SK-N-SH treated with all-trans-retinoic acid at 6 μM for 48 hours (cell line): ENCODE measurements at regions not wholly inside any gene's neighbourhood (a gene's known extent, or its start where the extent isn't known, plus 50 kb on each side); places are given as distances from the start of the nearest gene placed in this dataset.

Source experiments
- ATAC-seq: fragments of 200-7000 bp; cut with Tn5 transposase; 3 replicates; pipeline ENCODE4 v1.9.1; 2020; ENCODE audit warnings: mild to moderate bottlenecking, moderate library complexity
- ARNTL ChIP-seq: fragments of 450-650 bp; formaldehyde crosslinking; IDR thresholded peaks from 2 replicates; pipeline ENCODE4 v1.5.0; 2020; ENCODE audit warnings: low read depth, mild to moderate bottlenecking, moderate library complexity, borderline replicate concordance
- BACH2 ChIP-seq: fragments of 250-450 bp; sonication (Bioruptor Pico); IDR thresholded peaks from 2 replicates; pipeline ENCODE4 v1.9.0; 2021; ENCODE audit warnings: mild to moderate bottlenecking, borderline replicate concordance
- CSDC2 ChIP-seq: fragments of 250-450 bp; sonication (Bioruptor Pico); IDR thresholded peaks from 2 replicates; pipeline ENCODE4 v1.5.0; 2020; ENCODE audit warnings: mild to moderate bottlenecking, moderate library complexity
- CSRNP3 ChIP-seq: fragments of 250-450 bp; sonication (Bioruptor Pico); IDR thresholded peaks from 2 replicates; pipeline ENCODE4 v1.5.1; 2021; ENCODE audit warnings: mild to moderate bottlenecking, moderate library complexity
- ESRRG ChIP-seq: fragments of 250-450 bp; sonication (Bioruptor Pico); IDR thresholded peaks from 2 replicates; pipeline ENCODE4 v1.6.1; 2021; ENCODE audit warnings: mild to moderate bottlenecking
- GLIS3 ChIP-seq: fragments of 250-450 bp; sonication (Bioruptor Pico); IDR thresholded peaks from 2 replicates; pipeline ENCODE4 v1.5.0; 2020; ENCODE audit warnings: mild to moderate bottlenecking, moderate library complexity
- ISL1 ChIP-seq: fragments of 250-450 bp; sonication (Bioruptor Pico); IDR thresholded peaks from 2 replicates; pipeline ENCODE4 v2.1.2; 2022; ENCODE audit warnings: mild to moderate bottlenecking, moderate library complexity
- OSR1 ChIP-seq: fragments of 250-450 bp; sonication (Bioruptor Pico); IDR thresholded peaks from 2 replicates; pipeline ENCODE4 v1.8.0; 2022; ENCODE audit warnings: moderate library complexity, mild to moderate bottlenecking, inconsistent platforms
- PPARA ChIP-seq: fragments of 250-450 bp; sonication (Bioruptor Pico); IDR thresholded peaks from 2 replicates; pipeline ENCODE4 v1.5.0; 2020; ENCODE audit warnings: mild to moderate bottlenecking, borderline replicate concordance
- RARB ChIP-seq: fragments of 250-450 bp; sonication (Bioruptor Pico); IDR thresholded peaks from 2 replicates; pipeline ENCODE4 v1.8.0; 2021; ENCODE audit warnings: mild to moderate bottlenecking, moderate library complexity
- SNAI2 ChIP-seq: fragments of 250-450 bp; sonication (Bioruptor Pico); IDR thresholded peaks from 2 replicates; pipeline ENCODE4 v1.5.0; 2020; ENCODE audit warnings: mild to moderate bottlenecking, moderate library complexity
- TCF4 ChIP-seq: fragments of 250-450 bp; sonication (Bioruptor Pico); IDR thresholded peaks from 2 replicates; pipeline ENCODE4 v1.8.0; 2021; ENCODE audit warnings: mild to moderate bottlenecking, moderate library complexity, borderline replicate concordance
- ZC3H10 ChIP-seq: fragments of 250-450 bp; sonication (Bioruptor Pico); IDR thresholded peaks from 2 replicates; pipeline ENCODE4 v1.5.1; 2021; ENCODE audit warnings: mild to moderate bottlenecking, moderate library complexity
- ZFP3 ChIP-seq: fragments of 250-450 bp; sonication (Bioruptor Pico); IDR thresholded peaks from 2 replicates; pipeline ENCODE4 v1.5.0; 2020; ENCODE audit warnings: mild to moderate bottlenecking, moderate library complexity
- ZFP30 ChIP-seq: fragments of 450-650 bp; formaldehyde crosslinking; IDR thresholded peaks from 2 replicates; pipeline ENCODE4 v1.5.0; 2022; ENCODE audit warnings: mild to moderate bottlenecking, moderate library complexity
- ZNF565 ChIP-seq: fragments of 450-650 bp; formaldehyde crosslinking; conservative IDR thresholded peaks from 2 replicates; pipeline ENCODE4 v1.5.0; 2020; ENCODE audit warnings: low read depth, mild to moderate bottlenecking, moderate library complexity
- ZNF70 ChIP-seq: fragments of 450-650 bp; formaldehyde crosslinking; IDR thresholded peaks from 2 replicates; pipeline ENCODE4 v1.5.0; 2020; ENCODE audit warnings: mild to moderate bottlenecking, moderate library complexity
- ZNF8 ChIP-seq: fragments of 450-650 bp; formaldehyde crosslinking; IDR thresholded peaks from 2 replicates; pipeline ENCODE4 v1.5.0; 2020; ENCODE audit warnings: mild to moderate bottlenecking, moderate library complexity
- TF ChIP-seq, protein P1 (sequence below): fragments of 250-450 bp; sonication (Bioruptor Pico); IDR thresholded peaks from 2 replicates; pipeline ENCODE4 v1.5.0; 2020; ENCODE audit warnings: mild to moderate bottlenecking, moderate library complexity
- TF ChIP-seq, protein P2 (sequence below): fragments of 250-450 bp; sonication (Bioruptor Pico); IDR thresholded peaks from 2 replicates; pipeline ENCODE4 v1.8.0; 2021; ENCODE audit warnings: low read depth, mild to moderate bottlenecking, moderate library complexity, borderline replicate concordance
- TF ChIP-seq, protein P3 (sequence below): fragments of 250-450 bp; sonication (Bioruptor Pico); IDR thresholded peaks from 2 replicates; pipeline ENCODE4 v1.5.1; 2020; ENCODE audit warnings: low read depth, mild to moderate bottlenecking, moderate library complexity
- TF ChIP-seq, protein P4 (sequence below): fragments of 250-450 bp; sonication (Bioruptor Pico); IDR thresholded peaks from 2 replicates; pipeline ENCODE4 v1.8.0; 2020; ENCODE audit warnings: mild to moderate bottlenecking, moderate library complexity, borderline replicate concordance

- no peak for ATAC-seq
- TF ChIP-seq ESRRG (CRISPR knock-in tag) (no peak), SNAI2 (CRISPR knock-in tag) (no peak), ZFP30 (CRISPR knock-in tag) (no peak), OSR1 (no peak), CSRNP3 (CRISPR knock-in tag) (no peak), ARNTL (CRISPR knock-in tag) (no peak), CSDC2 (CRISPR knock-in tag) (no peak), RARB (CRISPR knock-in tag) (no peak), ZC3H10 (CRISPR knock-in tag) (no peak), ZFP3 (CRISPR knock-in tag) (no peak), ISL1 (CRISPR knock-in tag) (no peak)
- TF ChIP-seq, protein P1, sequence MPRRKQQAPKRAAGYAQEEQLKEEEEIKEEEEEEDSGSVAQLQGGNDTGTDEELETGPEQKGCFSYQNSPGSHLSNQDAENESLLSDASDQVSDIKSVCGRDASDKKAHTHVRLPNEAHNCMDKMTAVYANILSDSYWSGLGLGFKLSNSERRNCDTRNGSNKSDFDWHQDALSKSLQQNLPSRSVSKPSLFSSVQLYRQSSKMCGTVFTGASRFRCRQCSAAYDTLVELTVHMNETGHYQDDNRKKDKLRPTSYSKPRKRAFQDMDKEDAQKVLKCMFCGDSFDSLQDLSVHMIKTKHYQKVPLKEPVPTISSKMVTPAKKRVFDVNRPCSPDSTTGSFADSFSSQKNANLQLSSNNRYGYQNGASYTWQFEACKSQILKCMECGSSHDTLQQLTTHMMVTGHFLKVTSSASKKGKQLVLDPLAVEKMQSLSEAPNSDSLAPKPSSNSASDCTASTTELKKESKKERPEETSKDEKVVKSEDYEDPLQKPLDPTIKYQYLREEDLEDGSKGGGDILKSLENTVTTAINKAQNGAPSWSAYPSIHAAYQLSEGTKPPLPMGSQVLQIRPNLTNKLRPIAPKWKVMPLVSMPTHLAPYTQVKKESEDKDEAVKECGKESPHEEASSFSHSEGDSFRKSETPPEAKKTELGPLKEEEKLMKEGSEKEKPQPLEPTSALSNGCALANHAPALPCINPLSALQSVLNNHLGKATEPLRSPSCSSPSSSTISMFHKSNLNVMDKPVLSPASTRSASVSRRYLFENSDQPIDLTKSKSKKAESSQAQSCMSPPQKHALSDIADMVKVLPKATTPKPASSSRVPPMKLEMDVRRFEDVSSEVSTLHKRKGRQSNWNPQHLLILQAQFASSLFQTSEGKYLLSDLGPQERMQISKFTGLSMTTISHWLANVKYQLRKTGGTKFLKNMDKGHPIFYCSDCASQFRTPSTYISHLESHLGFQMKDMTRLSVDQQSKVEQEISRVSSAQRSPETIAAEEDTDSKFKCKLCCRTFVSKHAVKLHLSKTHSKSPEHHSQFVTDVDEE (CRISPR knock-in tag), result no peak
- TF ChIP-seq, protein P2, sequence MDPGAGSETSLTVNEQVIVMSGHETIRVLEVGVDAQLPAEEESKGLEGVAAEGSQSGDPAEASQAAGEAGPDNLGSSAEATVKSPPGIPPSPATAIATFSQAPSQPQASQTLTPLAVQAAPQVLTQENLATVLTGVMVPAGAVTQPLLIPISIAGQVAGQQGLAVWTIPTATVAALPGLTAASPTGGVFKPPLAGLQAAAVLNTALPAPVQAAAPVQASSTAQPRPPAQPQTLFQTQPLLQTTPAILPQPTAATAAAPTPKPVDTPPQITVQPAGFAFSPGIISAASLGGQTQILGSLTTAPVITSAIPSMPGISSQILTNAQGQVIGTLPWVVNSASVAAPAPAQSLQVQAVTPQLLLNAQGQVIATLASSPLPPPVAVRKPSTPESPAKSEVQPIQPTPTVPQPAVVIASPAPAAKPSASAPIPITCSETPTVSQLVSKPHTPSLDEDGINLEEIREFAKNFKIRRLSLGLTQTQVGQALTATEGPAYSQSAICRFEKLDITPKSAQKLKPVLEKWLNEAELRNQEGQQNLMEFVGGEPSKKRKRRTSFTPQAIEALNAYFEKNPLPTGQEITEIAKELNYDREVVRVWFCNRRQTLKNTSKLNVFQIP (CRISPR knock-in tag), result no peak
- TF ChIP-seq, protein P3, sequence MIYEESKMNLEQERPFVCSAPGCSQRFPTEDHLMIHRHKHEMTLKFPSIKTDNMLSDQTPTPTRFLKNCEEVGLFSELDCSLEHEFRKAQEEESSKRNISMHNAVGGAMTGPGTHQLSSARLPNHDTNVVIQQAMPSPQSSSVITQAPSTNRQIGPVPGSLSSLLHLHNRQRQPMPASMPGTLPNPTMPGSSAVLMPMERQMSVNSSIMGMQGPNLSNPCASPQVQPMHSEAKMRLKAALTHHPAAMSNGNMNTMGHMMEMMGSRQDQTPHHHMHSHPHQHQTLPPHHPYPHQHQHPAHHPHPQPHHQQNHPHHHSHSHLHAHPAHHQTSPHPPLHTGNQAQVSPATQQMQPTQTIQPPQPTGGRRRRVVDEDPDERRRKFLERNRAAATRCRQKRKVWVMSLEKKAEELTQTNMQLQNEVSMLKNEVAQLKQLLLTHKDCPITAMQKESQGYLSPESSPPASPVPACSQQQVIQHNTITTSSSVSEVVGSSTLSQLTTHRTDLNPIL (CRISPR knock-in tag), result no peak
Observed at GRCh38 chr9:16276866-16277265, 593.6 kb downstream of the BNC2 start.

GRCh38 chr9:16277471-16277960 lies 593.0 kb downstream of the BNC2 start:
- no peak for ATAC-seq
- TF ChIP-seq ZNF70 (CRISPR knock-in tag) (no peak), ARNTL (CRISPR knock-in tag) (no peak), CSRNP3 (CRISPR knock-in tag) (no peak), BACH2 (CRISPR knock-in tag) (no peak), GLIS3 (CRISPR knock-in tag) (no peak), ESRRG (CRISPR knock-in tag) (no peak), ZNF8 (CRISPR knock-in tag) (no peak), ZNF565 (no peak), CSDC2 (CRISPR knock-in tag) (no peak), RARB (CRISPR knock-in tag) (no peak), SNAI2 (CRISPR knock-in tag) (no peak), PPARA (CRISPR knock-in tag) (no peak), TCF4 (CRISPR knock-in tag) (no peak), ZC3H10 (CRISPR knock-in tag) (no peak), ZFP30 (CRISPR knock-in tag) (no peak), ISL1 (CRISPR knock-in tag) (no peak)
- TF ChIP-seq, protein P4, sequence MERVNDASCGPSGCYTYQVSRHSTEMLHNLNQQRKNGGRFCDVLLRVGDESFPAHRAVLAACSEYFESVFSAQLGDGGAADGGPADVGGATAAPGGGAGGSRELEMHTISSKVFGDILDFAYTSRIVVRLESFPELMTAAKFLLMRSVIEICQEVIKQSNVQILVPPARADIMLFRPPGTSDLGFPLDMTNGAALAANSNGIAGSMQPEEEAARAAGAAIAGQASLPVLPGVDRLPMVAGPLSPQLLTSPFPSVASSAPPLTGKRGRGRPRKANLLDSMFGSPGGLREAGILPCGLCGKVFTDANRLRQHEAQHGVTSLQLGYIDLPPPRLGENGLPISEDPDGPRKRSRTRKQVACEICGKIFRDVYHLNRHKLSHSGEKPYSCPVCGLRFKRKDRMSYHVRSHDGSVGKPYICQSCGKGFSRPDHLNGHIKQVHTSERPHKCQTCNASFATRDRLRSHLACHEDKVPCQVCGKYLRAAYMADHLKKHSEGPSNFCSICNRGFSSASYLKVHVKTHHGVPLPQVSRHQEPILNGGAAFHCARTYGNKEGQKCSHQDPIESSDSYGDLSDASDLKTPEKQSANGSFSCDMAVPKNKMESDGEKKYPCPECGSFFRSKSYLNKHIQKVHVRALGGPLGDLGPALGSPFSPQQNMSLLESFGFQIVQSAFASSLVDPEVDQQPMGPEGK, result no peak
- TF ChIP-seq, protein P3 (CRISPR knock-in tag), result no peak
- TF ChIP-seq, protein P1 (CRISPR knock-in tag), result no peak
- TF ChIP-seq, protein P2 (CRISPR knock-in tag), result no peak
